ENCODE measurements at regions not wholly inside any gene's neighbourhood (a gene's known extent, or its start where the extent isn't known, plus 50 kb on each side); places are given as distances from the start of the nearest gene placed in this dataset.

DNA sequence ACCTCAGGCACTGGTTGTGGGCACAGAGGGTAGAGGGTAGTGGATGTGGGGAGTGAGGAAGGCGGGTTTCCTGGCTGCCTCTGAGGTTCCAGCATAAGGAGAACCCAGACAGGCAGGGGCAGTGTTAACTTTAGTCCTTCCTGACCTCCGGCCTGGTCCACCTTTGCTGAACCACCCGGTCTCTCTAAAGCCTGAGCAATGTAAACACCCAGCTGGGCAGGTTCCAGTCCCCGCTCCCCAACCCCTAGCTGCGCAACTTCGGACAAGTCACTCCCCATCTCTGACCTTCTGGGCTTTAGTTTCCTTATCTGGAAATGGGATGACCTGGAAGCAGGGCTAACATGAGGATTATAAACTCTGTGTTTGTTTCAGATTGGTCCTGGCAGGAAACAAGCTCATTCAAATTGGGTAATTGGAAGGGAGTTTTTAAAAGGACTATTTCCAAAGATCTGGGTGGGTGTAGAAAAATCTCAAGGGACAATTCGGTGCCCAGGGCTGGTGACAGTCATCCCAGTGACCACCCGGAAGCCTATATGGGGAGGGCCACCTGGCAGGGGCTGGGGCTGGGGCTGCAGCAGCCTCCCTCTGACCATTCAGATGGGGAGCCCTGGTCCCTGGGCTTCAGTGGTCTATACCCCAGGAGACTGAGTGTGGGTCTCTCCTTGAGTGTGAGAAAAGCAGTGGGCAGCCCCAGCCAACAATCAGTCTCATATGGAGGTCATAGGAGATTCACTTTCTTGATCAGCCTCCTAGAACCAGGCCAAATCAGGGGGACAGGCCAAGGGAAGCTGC lies 108.3 kb upstream of the SYT13 start:
- no peak for DNase-seq (ENCODE audit: low read depth)
- TF ChIP-seq, protein P1, sequence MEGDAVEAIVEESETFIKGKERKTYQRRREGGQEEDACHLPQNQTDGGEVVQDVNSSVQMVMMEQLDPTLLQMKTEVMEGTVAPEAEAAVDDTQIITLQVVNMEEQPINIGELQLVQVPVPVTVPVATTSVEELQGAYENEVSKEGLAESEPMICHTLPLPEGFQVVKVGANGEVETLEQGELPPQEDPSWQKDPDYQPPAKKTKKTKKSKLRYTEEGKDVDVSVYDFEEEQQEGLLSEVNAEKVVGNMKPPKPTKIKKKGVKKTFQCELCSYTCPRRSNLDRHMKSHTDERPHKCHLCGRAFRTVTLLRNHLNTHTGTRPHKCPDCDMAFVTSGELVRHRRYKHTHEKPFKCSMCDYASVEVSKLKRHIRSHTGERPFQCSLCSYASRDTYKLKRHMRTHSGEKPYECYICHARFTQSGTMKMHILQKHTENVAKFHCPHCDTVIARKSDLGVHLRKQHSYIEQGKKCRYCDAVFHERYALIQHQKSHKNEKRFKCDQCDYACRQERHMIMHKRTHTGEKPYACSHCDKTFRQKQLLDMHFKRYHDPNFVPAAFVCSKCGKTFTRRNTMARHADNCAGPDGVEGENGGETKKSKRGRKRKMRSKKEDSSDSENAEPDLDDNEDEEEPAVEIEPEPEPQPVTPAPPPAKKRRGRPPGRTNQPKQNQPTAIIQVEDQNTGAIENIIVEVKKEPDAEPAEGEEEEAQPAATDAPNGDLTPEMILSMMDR (IDR thresholded peaks at IDR 0.05; ENCODE audit: insufficient read depth, low read depth, low read length) = no peak
- Histone ChIP-seq H3K36me3 (ENCODE audit: control insufficient read depth, insufficient read depth, low read length) (no peaks in the 10 kb centered on the region), H3K4me3 (ENCODE audit: low read depth, low read length) (no peak overlapping the region), H3K27me3 (ENCODE audit: control insufficient read depth, insufficient read depth, low read length) (peaks cover 3% of the 10 kb centered on the region; the same call in 1 of the 2 replicates)
- POLR2A ChIA-PET = no interaction called here
- CTCF ChIA-PET = interaction anchor here (1.0 kb wide), 1 partner anchor 23 kb away, joined by 3 read pairs; no protein-coding TSS in a partner anchor

DNA sequence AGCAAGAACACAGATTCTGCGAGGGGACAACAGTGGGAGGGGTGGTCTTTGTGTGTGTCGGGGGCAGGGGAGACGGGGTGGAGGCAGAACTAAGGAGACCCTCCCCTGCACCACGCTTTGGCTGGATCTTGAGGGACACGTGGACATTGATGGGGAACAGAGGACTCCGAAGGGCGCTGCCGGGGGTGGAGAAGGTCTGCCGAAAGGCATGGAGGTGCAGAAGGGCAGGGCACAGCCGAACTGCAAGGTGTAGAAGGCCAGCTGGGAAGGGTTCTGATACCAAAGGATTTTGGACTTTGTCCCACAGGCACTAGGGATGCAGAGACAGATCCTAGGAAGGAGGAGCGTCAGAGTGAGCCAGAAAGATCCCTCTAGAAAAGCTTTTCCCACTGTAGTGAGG lies 107.7 kb upstream of the SYT13 start:
- DNase-seq (ENCODE audit: low read depth) = no peak
- peaks cover 3% of the 10 kb centered on the region; the same call in 1 of the 2 replicates for H3K27me3 ChIP-seq (ENCODE audit: control insufficient read depth, insufficient read depth, low read length)
- CTCF ChIA-PET = interaction anchor here (1.1 kb wide), 1 partner anchor 22 kb away, joined by 3 read pairs; no protein-coding TSS in a partner anchor
- H3K4me3 ChIP-seq (ENCODE audit: low read depth, low read length) = no peak overlapping the region
- TF ChIP-seq, protein P1 (IDR thresholded peaks at IDR 0.05; ENCODE audit: insufficient read depth, low read depth, low read length) = no peak
- POLR2A ChIA-PET = no interaction called here
- no peaks in the 10 kb centered on the region for H3K36me3 ChIP-seq (ENCODE audit: control insufficient read depth, insufficient read depth, low read length)

DNA sequence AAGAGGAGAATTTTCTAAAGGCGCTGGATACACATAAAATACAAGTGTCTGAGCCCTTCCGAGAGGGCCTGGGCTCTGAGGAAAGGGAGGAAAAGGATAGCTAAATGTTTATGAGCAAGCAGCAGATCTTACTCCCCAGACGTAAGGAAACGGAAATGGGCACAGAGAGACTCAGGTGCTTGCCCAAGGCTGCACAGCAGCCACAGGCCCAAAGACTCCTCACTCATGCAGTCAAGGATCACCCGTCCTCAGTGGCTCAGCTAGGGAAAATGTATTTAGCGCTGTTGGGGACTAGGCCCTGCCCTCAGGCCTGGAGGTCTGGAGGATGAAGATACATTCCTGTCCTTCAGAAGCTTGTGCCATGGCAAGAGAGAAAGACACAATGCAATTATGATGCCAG lies 107.2 kb upstream of the SYT13 start:
- no peak for DNase-seq (ENCODE audit: low read depth)
- TF ChIP-seq, protein P1 (IDR thresholded peaks at IDR 0.05; ENCODE audit: insufficient read depth, low read depth, low read length) = no peak
- POLR2A ChIA-PET = no interaction called here
- H3K27me3 ChIP-seq (ENCODE audit: control insufficient read depth, insufficient read depth, low read length) = peaks cover 3% of the 10 kb centered on the region; the same call in 1 of the 2 replicates
- CTCF ChIA-PET = interaction anchor here (1.1 kb wide), 1 partner anchor 22 kb away, joined by 3 read pairs; no protein-coding TSS in a partner anchor
- H3K36me3 ChIP-seq (ENCODE audit: control insufficient read depth, insufficient read depth, low read length) = no peaks in the 10 kb centered on the region
- H3K4me3 ChIP-seq (ENCODE audit: low read depth, low read length) = no peak overlapping the region

DNA sequence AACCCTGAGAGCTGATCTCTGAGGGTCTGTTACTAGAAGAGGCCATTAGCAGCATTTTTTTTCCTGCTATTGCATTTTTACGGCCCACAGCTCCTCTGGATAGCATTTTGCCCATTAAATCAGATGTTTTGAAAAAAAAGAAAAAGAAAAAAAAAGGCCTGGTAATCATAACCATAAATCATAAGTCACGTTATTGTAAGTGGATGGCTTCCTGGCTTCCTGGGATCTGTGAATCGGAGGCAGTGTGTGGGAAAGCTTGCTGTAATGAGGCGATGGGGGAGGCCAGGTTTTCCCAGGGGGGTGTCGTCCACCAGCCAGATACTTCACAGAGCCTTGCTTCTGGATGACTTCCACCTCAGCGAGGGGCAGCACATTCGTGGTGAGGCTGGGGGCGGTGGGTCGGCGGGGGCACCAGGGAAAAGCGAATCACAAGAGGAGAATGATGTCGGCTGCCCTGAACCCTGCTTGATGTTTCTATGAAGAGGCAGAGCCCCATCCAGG lies 106.5 kb upstream of the SYT13 start:
- POLR2A ChIA-PET = no interaction called here
- Histone ChIP-seq H3K27me3 (ENCODE audit: control insufficient read depth, insufficient read depth, low read length) (peaks cover 3% of the 10 kb centered on the region; the same call in 1 of the 2 replicates), H3K4me3 (ENCODE audit: low read depth, low read length) (no peak overlapping the region), H3K36me3 (ENCODE audit: control insufficient read depth, insufficient read depth, low read length) (no peaks in the 10 kb centered on the region)
- CTCF ChIA-PET = interaction anchor here (1.1 kb wide), 2 partner anchors 21 to 378 kb away, joined by 3 to 4 read pairs; no protein-coding TSS in a partner anchor
- TF ChIP-seq, protein P1 (IDR thresholded peaks at IDR 0.05; ENCODE audit: insufficient read depth, low read depth, low read length) = no peak
- no peak for DNase-seq (ENCODE audit: low read depth)

DNA sequence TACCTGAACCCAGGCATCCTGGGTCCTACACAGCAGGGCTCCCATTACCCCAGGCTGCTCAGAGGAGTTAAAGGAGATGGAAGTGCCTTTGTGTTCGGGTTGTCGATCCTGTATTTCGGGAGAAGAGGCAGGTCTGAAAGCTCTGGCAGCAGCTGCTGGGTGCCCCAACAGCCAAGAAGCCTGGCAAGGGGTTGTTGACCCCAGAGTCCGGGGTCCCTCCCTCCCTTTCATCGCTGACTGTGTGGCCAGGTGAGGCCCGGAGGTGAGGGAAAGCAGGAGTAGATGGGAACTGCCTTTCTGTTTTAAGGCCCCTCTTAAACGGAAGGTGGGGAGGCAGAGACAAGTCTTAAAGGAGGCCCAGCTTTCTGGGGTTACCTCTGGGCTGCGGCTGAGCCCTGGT lies 106.0 kb upstream of the SYT13 start:
- CTCF ChIA-PET = interaction anchor here (0.8 to 1.1 kb wide), 2 partner anchors 21 to 379 kb away, joined by 4 to 5 read pairs; no protein-coding TSS in a partner anchor
- TF ChIP-seq, protein P1 (IDR thresholded peaks at IDR 0.05; ENCODE audit: insufficient read depth, low read depth, low read length) = no peak
- no peak for DNase-seq (ENCODE audit: low read depth)
- H3K36me3 ChIP-seq (ENCODE audit: control insufficient read depth, insufficient read depth, low read length) = no peaks in the 10 kb centered on the region
- POLR2A ChIA-PET = no interaction called here
- H3K4me3 ChIP-seq (ENCODE audit: low read depth, low read length) = no peak overlapping the region
- H3K27me3 ChIP-seq (ENCODE audit: control insufficient read depth, insufficient read depth, low read length) = peaks cover 3% of the 10 kb centered on the region; the same call in 1 of the 2 replicates

Data from BJ (cell line).